ENCODE measurements at regions not wholly inside any gene's neighbourhood (a gene's known extent, or its start where the extent isn't known, plus 50 kb on each side); places are given as distances from the start of the nearest gene placed in this dataset.

DNA sequence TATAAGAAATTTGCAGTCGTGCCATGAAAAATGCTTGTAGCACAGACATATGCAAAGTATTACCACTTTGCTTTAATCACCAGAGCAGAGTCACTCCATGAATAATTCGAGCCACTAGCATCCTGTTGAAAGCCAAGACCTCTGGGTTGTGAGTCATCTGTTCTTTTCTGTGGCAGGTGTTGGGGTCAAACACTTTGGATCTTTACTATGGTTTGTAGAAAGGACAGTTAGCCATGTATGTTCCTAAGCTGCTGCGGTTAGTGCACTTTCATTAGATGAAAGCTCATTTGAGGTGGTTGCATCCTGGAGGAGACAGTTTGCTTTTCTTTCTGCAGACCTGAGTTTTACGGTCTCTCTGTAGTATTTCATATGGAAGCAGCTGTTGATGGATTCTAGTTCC lies 223.7 kb downstream of the DMRT2 start:
- TF ChIP-seq, protein P1, sequence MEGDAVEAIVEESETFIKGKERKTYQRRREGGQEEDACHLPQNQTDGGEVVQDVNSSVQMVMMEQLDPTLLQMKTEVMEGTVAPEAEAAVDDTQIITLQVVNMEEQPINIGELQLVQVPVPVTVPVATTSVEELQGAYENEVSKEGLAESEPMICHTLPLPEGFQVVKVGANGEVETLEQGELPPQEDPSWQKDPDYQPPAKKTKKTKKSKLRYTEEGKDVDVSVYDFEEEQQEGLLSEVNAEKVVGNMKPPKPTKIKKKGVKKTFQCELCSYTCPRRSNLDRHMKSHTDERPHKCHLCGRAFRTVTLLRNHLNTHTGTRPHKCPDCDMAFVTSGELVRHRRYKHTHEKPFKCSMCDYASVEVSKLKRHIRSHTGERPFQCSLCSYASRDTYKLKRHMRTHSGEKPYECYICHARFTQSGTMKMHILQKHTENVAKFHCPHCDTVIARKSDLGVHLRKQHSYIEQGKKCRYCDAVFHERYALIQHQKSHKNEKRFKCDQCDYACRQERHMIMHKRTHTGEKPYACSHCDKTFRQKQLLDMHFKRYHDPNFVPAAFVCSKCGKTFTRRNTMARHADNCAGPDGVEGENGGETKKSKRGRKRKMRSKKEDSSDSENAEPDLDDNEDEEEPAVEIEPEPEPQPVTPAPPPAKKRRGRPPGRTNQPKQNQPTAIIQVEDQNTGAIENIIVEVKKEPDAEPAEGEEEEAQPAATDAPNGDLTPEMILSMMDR (IDR thresholded peaks at IDR 0.05): no peak
- TF ChIP-seq POLR2AphosphoS5 (IDR thresholded peaks at IDR 0.05): no peak

Measured in transverse colon (tissue), 4 donors.